Subcutaneous abdominal adipose tissue (tissue), 5 donors: ENCODE measurements at regions not wholly inside any gene's neighbourhood (a gene's known extent, or its start where the extent isn't known, plus 50 kb on each side); places are given as distances from the start of the nearest gene placed in this dataset.

Experiments
- H3K27ac ChIP-seq: one replicate; pipeline ENCODE4 v1.7.0; 2013; ENCODE audit warnings: low read depth, mild to moderate bottlenecking, inconsistent platforms, low read length, moderate library complexity
- H3K27me3 ChIP-seq, 5 donors: one replicate each; pipeline ENCODE4 v1.7.0; 2013; ENCODE audit warnings: low read length in 5 of 5, inconsistent platforms in 1 of 5; ENCODE audit not compliant: control insufficient read depth in 5 of 5, insufficient read depth in 4 of 5
- H3K36me3 ChIP-seq, 5 donors: one replicate each; pipeline ENCODE4 v1.7.0; 2013; ENCODE audit warnings: low read length in 5 of 5; ENCODE audit not compliant: control insufficient read depth in 5 of 5, insufficient read depth in 5 of 5
- H3K4me1 ChIP-seq, 5 donors: one replicate each; pipeline ENCODE4 v1.7.0; 2013; ENCODE audit warnings: low read length in 5 of 5, mild to moderate bottlenecking in 3 of 5, moderate library complexity in 1 of 5; ENCODE audit not compliant: control insufficient read depth in 5 of 5, insufficient read depth in 5 of 5
- H3K4me3 ChIP-seq, 5 donors: one replicate each; pipeline ENCODE4 v1.7.0; 2013; ENCODE audit warnings: low read length in 5 of 5, low read depth in 1 of 5
- H3K9ac ChIP-seq, 5 donors: one replicate each; pipeline ENCODE4 v1.7.0; 2013; ENCODE audit warnings: low read length in 5 of 5, mild to moderate bottlenecking in 4 of 5, moderate library complexity in 3 of 5
- H3K9me3 ChIP-seq, 5 donors: one replicate each; pipeline ENCODE4 v1.7.0; 2013; ENCODE audit warnings: low read length in 5 of 5; ENCODE audit not compliant: control insufficient read depth in 5 of 5
- donor health status: healthy.
- donor health status: healthy.
- donor health status: healthy.
- donor health status: healthy.
- donor health status: healthy.

DNA sequence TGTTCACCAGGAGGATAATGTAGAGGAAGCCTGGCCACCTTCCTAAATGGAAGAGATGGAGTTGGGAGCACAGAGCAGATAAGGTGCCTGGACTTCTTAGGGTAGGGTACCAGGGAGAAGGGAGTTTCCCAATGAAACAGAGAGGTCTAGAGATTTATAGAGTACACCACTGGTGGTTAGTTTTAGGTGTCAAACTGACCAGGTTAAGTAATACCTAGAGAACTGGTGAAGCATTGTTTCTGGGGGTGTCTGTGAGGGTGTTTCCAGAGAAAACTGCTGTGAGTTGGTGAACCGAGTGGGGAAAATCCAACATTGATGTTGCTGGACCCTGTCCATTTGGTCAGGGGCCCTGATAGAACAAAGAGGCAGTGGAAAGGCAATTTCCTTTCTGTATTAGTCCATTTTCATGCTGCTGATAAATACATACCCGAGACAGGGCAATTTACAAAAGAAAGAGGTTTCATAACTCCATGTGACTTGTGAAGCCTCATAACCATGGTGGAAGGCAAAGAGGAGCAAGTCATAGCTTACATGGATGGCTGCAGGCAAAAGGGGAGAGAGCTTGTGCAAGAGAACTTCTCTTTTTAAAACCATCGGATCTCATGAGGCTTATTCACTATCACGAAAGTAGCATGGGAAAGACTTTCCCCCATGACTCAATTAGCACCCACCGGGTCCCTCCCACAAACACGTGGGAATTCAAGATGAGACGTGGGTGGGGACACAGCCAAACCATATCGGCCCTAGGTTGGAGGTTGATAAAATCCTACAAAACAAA lies 260.8 kb downstream of the CBLN2 start:
- Histone ChIP-seq H3K4me3 (no peak overlapping the region), H3K27ac (no peak overlapping the region), H3K36me3 (no peaks in the 10 kb centered on the region), H3K27me3 (no peaks in the 10 kb centered on the region), H3K4me1 (no peaks in the 10 kb centered on the region), H3K9me3 (no peaks in the 10 kb centered on the region), H3K9ac (no peak overlapping the region)

DNA sequence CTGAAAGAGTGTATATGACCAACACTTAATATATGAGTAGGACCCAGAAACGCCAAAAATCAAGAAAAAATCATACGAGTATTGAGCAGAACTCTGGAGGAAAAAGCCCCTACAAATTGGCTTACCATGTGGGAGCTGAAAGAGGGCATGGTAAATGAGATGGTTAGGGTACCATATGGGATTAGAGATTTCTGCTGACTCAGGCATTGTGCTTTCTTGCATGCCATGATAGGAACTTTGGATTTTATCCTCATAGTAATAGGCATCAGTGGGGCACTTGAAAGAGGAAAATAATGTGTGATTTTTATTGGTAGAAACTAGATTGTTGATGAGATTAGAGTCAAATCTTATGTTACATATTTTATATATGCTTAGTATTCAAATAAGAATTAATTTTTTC lies 271.1 kb downstream of the CBLN2 start:
- Histone ChIP-seq H3K36me3 (no peaks in the 10 kb centered on the region), H3K9me3 (no peaks in the 10 kb centered on the region), H3K4me1 (no peaks in the 10 kb centered on the region), H3K4me3 (no peak overlapping the region), H3K27ac (no peak overlapping the region), H3K27me3 (no peaks in the 10 kb centered on the region), H3K9ac (no peak overlapping the region)

DNA sequence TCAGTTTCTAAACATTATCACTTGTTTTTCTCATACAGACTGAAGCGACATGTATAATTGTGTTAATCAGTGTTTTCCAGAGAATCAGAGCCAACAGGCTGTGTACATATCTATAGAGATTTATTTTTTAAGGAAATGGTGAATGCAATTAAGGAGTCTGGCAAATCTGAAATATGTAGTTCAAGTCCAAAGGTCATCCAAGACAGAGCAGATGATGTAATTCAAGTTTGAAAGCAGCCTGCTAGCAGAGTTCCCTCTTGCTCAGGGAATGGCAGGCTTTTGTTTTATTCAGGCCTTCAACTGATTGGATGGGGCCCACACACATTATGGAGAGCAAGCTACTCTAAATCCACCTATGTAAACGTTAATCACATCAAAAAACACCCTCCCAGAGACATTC lies 282.6 kb downstream of the CBLN2 start:
- peak overlapping the region in 1 of 5 donors; percentile 26 for H3K9ac ChIP-seq
- H3K9me3 ChIP-seq, result no peaks in the 10 kb centered on the region
- H3K27ac ChIP-seq, result no peak overlapping the region
- no peaks in the 10 kb centered on the region for H3K36me3 ChIP-seq
- no peak overlapping the region for H3K4me3 ChIP-seq
- peaks cover 0 to 15% (median 5%) of the 10 kb centered on the region in 5 donors for H3K4me1 ChIP-seq
- no peaks in the 10 kb centered on the region for H3K27me3 ChIP-seq

DNA sequence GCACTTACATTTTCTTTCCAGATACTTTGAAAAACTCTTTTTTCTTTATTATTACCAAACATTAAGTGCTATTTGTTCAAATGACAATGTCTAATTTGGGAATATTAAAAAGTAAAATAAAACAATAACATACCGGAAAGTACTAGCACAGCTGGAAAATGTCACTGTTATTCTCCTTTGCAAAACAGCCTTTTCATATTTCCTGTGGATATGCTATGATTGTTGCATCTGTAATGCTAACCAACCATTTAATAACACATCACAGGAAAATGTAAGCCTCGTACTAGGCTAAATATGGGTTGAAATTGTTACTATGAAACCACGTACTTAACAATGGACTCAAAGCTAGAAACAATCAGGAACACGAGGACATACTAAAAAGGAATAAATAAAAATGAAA lies 298.1 kb downstream of the CBLN2 start:
- Histone ChIP-seq H3K27me3 (no peaks in the 10 kb centered on the region), H3K4me1 (no peaks in the 10 kb centered on the region), H3K9me3 (no peaks in the 10 kb centered on the region), H3K36me3 (no peaks in the 10 kb centered on the region), H3K27ac (no peak overlapping the region), H3K4me3 (no peak overlapping the region), H3K9ac (no peak overlapping the region)

DNA sequence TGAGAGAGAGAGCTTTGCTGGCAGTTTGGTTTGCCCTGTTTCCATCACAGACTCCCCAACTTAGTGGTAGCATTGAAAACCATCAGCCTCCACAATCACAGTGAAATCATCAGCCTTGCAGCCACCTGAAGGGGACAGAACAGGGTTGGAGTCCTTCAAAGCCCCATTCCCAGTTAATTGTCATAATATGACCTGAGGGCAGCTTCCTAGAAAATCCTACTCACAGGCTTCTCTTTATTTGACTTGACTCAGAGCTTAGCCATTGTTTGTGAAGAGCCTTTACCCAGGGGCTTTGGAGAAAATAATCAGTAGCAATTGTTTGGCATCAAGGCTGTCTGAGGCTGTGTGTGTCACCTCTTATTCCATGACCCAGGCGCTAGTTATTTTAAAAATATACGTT lies 308.7 kb downstream of the CBLN2 start:
- Histone ChIP-seq H3K9ac (no peak overlapping the region), H3K4me3 (no peak overlapping the region), H3K4me1 (no peaks in the 10 kb centered on the region), H3K27me3 (no peaks in the 10 kb centered on the region), H3K27ac (no peak overlapping the region), H3K36me3 (no peaks in the 10 kb centered on the region), H3K9me3 (no peaks in the 10 kb centered on the region)

DNA sequence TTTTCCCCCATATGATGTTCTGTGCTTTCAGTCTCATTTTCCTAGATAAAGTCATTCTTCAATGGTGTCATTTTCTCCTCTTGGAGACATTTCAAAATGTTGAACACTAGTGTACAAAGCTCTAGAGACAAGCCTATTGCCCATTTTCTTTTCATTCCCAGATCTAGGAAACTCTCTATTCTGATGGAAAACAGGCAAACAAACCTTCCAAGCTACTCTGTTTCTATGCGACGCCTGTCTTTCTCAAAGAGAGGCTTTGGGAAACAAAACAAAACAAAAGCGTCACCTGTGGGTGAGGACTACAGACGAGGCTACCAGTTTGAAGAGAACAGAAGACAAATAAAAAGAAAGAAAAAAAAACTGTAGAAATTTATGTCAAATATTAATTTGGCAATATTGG lies 311.0 kb downstream of the CBLN2 start:
- H3K9ac ChIP-seq, result no peak overlapping the region
- H3K27me3 ChIP-seq, result no peaks in the 10 kb centered on the region
- H3K9me3 ChIP-seq, result no peaks in the 10 kb centered on the region
- no peak overlapping the region for H3K27ac ChIP-seq
- no peak overlapping the region for H3K4me3 ChIP-seq
- H3K4me1 ChIP-seq, result no peaks in the 10 kb centered on the region
- H3K36me3 ChIP-seq, result no peaks in the 10 kb centered on the region

DNA sequence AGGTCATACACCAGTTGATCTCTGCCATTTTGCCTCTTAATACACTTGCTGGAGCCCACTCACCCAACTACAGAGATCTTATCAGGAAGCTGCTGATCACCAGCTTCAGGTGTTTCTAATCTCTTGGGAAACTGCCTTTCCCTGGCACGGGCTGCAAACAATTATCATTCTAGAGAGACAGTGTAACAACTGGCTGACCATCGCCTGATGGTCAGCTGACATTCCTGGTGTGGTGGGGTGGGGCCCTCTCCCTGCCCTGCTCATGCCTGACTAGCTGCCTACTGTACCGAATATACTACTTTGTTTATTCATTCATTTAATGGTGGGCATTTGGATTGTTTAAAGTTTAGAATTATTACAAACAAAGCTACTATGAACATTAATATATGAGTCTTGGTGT lies 311.5 kb downstream of the CBLN2 start:
- Histone ChIP-seq H3K4me3 (no peak overlapping the region), H3K9ac (no peak overlapping the region), H3K9me3 (no peaks in the 10 kb centered on the region), H3K27me3 (no peaks in the 10 kb centered on the region), H3K27ac (no peak overlapping the region), H3K36me3 (no peaks in the 10 kb centered on the region), H3K4me1 (no peaks in the 10 kb centered on the region)

DNA sequence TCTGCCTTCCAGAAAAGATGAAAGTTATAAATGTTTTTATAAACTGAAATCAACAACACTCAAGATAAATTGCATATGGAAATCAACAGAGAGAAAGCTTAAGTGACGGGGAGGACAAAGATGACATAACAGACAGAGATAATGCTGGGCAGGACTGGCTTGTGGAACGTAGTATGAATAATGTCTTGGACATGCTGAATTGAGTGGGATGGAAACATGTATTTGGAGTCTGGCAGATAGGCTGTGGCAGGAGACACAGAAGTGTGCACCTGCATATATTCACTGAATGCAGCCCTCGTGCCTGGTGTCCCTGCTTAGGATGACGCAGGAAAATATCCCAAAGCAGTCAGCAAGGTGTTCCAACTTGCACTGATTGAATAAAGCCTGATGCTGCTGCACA lies 318.2 kb downstream of the CBLN2 start:
- Histone ChIP-seq H3K4me1 (no peaks in the 10 kb centered on the region), H3K27me3 (no peaks in the 10 kb centered on the region), H3K9me3 (no peaks in the 10 kb centered on the region), H3K4me3 (no peak overlapping the region), H3K9ac (no peak overlapping the region), H3K27ac (no peak overlapping the region), H3K36me3 (no peaks in the 10 kb centered on the region)

DNA sequence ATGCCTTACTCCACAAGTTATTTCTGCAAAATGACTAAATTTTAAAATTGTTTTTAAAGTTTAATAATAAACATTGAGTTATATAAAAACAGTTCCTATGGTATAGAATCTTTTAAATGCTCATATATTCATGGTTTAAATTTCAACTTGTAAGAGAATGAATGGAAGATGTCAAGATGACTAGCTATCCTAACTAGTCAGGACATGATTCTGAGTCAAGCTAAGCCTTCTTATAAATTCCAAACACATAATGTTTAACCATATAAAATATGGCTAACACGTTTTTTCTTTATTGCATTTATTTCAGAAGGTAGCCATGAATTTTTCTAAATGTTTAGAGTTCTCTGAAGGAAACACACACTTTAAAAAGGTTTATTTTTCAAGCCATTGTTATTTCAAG lies 320.4 kb downstream of the CBLN2 start:
- Histone ChIP-seq H3K4me3 (no peak overlapping the region), H3K9ac (no peak overlapping the region), H3K4me1 (no peaks in the 10 kb centered on the region), H3K27me3 (no peaks in the 10 kb centered on the region), H3K9me3 (no peaks in the 10 kb centered on the region), H3K36me3 (no peaks in the 10 kb centered on the region), H3K27ac (no peak overlapping the region)

DNA sequence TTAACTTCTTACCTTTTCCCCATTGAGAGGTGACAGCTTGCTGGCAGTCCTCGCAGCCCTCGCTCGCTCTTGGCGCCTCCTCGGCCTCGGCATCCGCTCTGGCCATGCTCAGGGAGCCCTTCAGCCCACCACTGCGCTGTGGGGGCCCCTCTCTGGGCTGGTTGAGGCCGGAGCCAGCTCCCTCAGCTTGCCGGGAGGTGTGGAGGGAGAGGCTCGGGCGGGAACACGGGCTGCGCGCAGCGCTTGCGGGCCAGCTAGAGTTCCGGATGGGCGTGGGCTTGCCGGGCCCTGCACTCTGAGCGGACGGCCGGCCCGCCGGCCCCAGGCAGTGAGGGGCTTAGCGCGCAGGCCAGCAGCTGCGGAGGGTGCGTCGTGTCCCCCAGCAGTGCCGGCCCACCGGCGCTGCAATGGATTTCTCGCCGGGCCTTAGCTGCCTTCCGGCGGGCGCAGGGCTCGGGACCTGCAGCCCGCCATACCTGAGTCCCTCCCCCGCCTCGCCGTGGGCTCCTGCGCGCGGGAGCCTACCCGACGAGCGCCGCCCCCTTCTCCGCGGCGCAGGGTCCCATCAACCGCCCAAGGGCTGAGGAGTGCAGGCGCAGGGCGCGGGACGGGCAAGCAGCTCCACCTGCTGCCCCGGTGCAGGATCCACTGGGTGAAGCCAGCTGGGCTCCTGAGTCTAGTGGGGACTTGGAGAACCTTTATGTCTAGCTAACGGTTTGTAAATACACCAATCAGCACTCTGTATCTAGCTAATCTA lies 335.0 kb downstream of the CBLN2 start:
- Histone ChIP-seq H3K36me3 (no peaks in the 10 kb centered on the region), H3K4me1 (peaks cover 0 to 3% (median 0%) of the 10 kb centered on the region in 5 donors), H3K9ac (no peak overlapping the region), H3K4me3 (no peak overlapping the region), H3K27ac (no peak overlapping the region), H3K9me3 (no peaks in the 10 kb centered on the region), H3K27me3 (no peaks in the 10 kb centered on the region)
